Activated CD8-positive, alpha-beta memory T cell treated with anti-CD3 and anti-CD28 coated beads, Interleukin-2, amount 50 U/mL, for 1 hour (primary cell): ENCODE measurements at regions not wholly inside any gene's neighbourhood (a gene's known extent, or its start where the extent isn't known, plus 50 kb on each side); places are given as distances from the start of the nearest gene placed in this dataset.

Source experiments
- DNase-seq: peaks from one replicate; pipeline ENCODE4 v3.0.0-alpha.2; 2020; ENCODE audit errors: extremely low read depth

GRCh38 chr9:75612754-75613153 is 277.7 kb upstream of the PCSK5 start:
- DNase-seq: no peak

- no peak for DNase-seq
These were observed 275.2 kb upstream of the PCSK5 start for GRCh38 chr9:75615284-75615683.

DNA sequence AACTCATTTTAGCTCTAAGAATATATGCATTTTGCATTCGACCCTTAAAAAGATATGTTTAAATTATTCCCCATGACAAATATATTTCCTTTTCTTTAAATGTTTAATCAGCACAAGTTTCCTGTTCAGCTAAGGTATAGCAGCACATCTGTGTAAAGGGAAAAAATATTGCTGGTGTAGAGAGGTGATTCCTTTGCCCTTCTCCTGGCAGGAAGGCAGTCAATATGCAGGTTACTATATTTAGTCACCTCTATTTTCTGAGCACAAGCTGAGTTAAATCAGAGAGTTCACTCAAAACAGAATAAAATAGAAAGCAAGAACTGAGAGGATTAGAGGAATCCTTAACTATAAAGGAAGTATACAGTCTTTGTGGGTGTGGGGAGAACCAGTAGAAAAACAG is 274.4 kb upstream of the PCSK5 start:
- no peak for DNase-seq

DNA sequence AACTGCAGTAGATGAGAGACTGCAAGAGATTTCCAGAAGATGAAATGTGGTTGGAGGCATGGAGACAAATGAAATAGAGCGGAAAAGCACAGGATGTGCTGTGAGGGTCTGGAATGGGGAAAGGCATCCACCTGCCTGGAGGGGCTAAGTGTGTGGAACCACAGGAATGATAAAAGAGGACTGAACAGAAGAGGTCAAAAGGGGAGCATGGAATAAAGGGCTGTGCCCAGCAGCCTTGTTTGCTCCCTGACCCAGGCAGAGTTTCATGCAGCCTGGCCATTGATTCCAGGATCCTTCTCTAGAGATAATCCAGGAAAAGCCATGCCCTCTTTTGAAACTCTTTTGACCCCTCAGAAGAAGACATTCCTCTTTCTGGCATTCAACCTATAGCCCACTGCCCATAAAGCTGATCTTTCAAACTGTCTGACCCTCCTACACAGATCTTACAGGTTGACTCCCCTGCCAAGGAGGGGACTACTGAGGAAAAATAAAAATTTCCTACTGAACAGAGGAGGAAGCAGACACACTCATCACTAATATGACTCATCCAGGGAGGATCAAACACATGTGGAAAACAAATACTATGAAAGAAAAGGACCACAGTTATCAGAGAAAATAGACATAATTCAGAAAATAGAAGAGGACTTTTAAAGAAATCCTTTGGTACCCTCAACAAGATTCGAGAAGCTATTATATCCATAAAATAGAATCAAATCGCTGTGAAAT is 273.5 kb upstream of the PCSK5 start:
- DNase-seq: no peak

- DNase-seq: no peak
These were observed 267.0 kb upstream of the PCSK5 start for GRCh38 chr9:75623462-75623861.

DNA sequence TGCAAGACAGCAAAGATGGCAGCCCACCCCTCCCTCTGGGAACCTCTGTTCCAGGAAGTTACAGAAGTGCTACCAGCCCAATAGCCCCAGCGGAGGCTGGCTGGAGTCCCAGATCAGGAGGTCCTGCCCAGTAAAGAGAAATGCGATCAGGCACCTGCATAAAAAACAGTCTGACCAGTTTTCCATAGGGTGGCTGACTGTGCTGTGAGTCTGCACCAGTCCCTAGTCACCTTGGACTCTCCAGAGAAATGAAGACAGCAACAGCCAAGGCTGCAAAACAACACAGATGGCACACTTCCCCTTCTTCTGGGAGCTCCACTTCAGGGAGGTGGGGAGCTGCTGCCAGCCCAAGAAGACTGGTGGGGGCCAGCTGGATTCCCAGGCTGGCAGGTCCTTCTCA is 265.5 kb upstream of the PCSK5 start:
- no peak for DNase-seq

- no peak for DNase-seq
These were observed 263.6 kb upstream of the PCSK5 start for GRCh38 chr9:75626860-75627259.

GRCh38 chr9:75628952-75629351 is 261.5 kb upstream of the PCSK5 start:
- DNase-seq: no peak

DNA sequence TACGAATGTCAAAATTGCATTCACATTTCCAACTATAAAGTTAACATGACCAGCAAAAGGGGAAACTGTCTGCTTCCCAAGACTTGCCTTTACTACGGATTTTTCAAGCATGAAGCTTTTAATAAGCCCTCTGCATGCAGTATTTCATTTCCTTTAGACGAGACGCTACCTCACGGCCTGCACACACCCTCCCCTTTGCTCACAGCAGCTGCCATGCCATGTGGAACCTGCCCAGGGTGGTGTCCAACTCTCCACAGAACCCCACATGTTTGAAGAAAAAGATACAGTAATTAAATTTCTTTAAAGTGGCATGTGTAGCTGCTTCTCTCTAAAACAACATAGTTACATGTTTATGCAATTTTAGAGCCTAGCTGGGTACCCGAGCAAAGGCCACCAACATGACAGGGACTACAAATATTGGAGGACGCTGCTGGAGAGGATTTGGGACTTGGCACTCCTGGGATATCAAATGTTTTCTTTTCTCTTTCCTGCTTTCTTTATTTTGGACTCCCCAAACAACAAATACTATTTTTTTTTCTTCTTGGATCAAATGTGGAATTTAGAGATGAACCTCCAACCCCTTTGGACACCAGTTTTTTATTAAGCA is 256.9 kb upstream of the PCSK5 start:
- no peak for DNase-seq

GRCh38 chr9:75636427-75637045 is 253.9 kb upstream of the PCSK5 start:
- no peak for DNase-seq

DNA sequence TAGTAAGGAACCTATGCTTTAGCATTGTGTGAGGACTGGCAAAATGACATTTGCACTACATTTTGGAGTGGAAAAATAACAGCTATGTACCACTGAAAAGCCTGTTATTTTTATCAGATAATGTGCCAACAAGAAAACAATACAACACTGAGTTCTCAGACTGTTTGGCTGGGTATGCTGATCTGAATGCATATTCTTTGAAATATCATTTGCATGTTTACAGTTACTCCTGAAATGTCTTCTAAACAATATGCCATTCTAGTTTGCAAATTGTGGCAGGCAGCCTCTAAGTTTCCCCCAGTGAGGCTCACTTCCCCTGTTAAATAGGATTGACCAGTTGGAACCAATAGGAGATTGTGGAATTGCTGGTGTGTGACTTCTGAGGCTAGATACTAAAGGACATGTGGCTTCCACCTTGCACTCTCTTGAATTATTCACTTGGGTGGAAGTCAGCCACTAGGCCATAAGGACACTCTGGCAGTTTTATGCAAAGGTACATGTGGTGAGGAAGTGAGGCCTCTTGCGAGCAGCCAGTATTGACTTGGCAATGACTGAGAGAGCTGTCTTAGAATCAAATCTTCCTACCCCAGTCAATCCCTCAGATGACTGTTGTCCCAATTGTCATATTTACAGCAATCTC is 250.4 kb upstream of the PCSK5 start:
- no peak for DNase-seq

GRCh38 chr9:75642522-75642921 is 248.0 kb upstream of the PCSK5 start:
- no peak for DNase-seq

GRCh38 chr9:75644649-75645048 is 245.8 kb upstream of the PCSK5 start:
- DNase-seq: no peak

- DNase-seq: no peak
These were observed 242.4 kb upstream of the PCSK5 start for GRCh38 chr9:75648034-75648433.

GRCh38 chr9:75649060-75649459 is 241.4 kb upstream of the PCSK5 start:
- no peak for DNase-seq

DNA sequence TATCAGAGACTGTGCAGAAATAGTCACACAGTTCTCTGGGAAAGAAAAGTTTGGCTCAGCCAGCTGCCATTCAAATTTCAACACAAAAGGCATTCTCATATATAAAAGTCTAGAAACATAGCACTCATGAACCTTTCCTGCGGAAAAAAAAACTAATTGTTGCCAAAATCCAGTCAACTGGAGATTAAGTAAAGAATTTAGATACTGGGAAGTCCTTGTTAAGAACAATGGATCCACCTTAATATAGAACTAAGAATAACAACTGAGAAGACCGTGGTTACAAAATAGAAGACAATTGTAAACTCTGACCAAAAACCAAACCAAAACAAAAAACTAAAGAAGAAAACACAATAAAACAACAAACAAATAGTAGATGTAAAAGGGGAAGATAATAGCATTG is 238.8 kb upstream of the PCSK5 start:
- no peak for DNase-seq

DNA sequence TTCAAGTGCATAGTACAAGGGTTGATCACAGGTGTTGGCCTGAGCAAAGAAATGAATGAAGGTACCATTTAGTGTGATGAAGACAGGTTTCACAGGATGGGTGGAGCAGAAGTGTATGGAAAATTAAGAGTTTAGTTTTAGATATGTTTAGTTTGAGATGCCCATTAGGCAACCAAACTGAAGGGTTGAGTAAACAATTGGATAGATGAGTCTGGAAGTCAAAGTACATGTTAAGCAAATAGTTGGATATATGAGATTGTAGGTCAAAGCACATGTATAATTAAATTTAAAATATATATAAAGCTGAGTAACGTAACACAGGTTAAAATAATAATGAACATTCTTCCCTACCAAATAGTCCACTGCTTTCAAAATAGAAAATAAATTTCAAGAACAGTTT is 237.1 kb upstream of the PCSK5 start:
- no peak for DNase-seq

GRCh38 chr9:75653750-75654149 is 236.7 kb upstream of the PCSK5 start:
- DNase-seq: no peak

DNA sequence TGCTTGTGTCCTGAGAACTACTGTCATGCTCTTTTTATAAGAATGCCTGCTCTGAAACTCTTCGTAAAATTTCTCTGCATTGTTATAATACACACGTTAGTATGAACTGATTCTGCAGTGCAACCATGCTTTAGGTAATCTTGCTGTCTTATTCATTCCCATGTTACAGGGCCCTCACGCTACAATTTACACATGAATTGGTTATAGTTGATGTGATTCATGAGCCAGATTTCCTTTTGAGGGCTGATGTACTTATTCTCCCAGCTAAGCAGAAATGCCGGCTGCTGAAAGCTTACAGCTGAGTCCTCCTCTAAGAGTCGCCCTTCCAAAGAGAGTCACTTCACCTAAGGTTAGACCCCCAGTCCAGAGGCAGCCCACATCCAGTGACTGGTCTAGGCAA is 233.5 kb upstream of the PCSK5 start:
- no peak for DNase-seq

GRCh38 chr9:75658301-75658905 is 232.1 kb upstream of the PCSK5 start:
- no peak for DNase-seq

DNA sequence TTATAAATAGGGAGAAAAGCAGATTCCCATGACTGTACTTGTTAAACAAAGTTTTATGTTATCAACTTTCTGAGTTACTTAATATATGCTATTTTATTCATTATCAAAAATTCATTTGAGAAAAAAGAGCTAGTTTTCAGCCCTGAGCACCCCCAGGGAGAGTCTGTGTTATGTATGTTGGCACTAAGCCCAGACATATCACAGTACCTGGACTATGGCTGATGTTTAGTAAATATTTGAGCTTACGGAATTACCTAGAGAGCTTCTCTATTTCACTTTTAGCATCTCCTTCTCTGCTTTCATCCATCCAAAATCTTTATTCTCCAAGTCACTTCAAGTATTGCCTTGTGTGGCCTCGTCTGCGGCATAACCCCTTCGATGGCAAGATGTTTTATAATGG is 225.9 kb upstream of the PCSK5 start:
- no peak for DNase-seq

DNA sequence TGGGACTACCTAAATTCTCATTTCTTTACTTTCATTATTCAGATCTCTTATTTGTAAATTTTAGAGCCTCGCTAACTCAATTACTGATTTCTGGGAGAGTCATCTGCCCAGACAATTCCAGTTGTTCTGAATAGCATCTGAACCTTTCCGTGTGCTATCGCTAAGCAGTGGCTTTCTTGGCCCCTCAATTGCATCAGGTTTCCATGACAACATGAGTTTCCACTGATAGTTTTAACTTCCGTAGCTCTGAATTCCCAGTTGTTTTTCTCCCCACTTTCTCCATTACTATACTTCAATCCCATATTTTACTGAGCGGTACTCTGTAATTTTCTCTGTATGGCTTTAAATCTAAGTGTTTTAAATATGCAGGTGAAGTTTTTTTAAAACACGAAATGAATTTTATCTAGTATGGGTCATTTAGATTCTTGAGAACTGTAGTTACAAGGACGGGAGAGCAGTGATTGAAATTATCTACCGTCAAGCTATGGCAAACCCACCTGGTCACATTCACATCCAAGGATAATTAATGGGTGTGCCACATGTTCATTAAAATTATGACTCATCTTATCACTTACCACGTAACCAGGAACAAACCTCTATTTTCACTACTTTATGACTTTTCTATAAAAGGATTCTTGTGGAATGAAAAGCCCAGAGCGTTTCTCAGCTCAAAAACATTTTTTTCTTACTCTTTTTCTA is 223.5 kb upstream of the PCSK5 start:
- no peak for DNase-seq
